HG03025 (cell line): ENCODE measurements at regions not wholly inside any gene's neighbourhood (a gene's known extent, or its start where the extent isn't known, plus 50 kb on each side); places are given as distances from the start of the nearest gene placed in this dataset.
"Not testable (repeated sequence)": the region's sequence is repeated elsewhere in the genome, so short reads cannot be mapped to it uniquely, and the experiment has no call there.

Experiments used
- ATAC-seq: cut with Tn5 transposase; IDR thresholded peaks from one replicate; pipeline ENCODE4 v1.9.1; 2021; ENCODE audit warnings: mild to moderate bottlenecking, moderate library complexity; ENCODE audit not compliant: unreplicated experiment, low FRiP score

GRCh38 chr12:77236066-77236465, 170.7 kb upstream of the E2F7 start:
- ATAC-seq, result no peak

- no peak for ATAC-seq
Observed at GRCh38 chr12:77232045-77232444, 166.7 kb upstream of the E2F7 start.

GRCh38 chr12:77231501-77231918, 166.1 kb upstream of the E2F7 start:
- ATAC-seq, result no peak

GRCh38 chr12:77229640-77230442, 164.5 kb upstream of the E2F7 start:
- ATAC-seq, result no peak

- ATAC-seq, result no peak
Observed at GRCh38 chr12:77228376-77228775, 163.0 kb upstream of the E2F7 start.

GRCh38 chr12:77226368-77226767, 161.0 kb upstream of the E2F7 start:
- ATAC-seq, result no peak

- ATAC-seq, result no peak
Observed at GRCh38 chr12:77225373-77225772, 160.0 kb upstream of the E2F7 start.

- ATAC-seq, result no peak
Observed at GRCh38 chr12:77224346-77224745, 159.0 kb upstream of the E2F7 start.

GRCh38 chr12:77222336-77222735, 157.0 kb upstream of the E2F7 start:
- no peak for ATAC-seq

GRCh38 chr12:77220586-77220985, 155.2 kb upstream of the E2F7 start:
- no peak for ATAC-seq

GRCh38 chr12:77218278-77218677, 152.9 kb upstream of the E2F7 start:
- ATAC-seq, result peak; percentile 79

- ATAC-seq, result not testable (repeated sequence)
Observed at GRCh38 chr12:77216136-77216535, 150.8 kb upstream of the E2F7 start.

GRCh38 chr12:77214136-77214535, 148.8 kb upstream of the E2F7 start:
- no peak for ATAC-seq

GRCh38 chr12:77213319-77213718, 147.9 kb upstream of the E2F7 start:
- ATAC-seq, result no peak

- no peak for ATAC-seq
Observed at GRCh38 chr12:77210724-77211123, 145.4 kb upstream of the E2F7 start.

- ATAC-seq, result no peak
Observed at GRCh38 chr12:77204083-77204482, 138.7 kb upstream of the E2F7 start.

GRCh38 chr12:77202457-77203060, 137.2 kb upstream of the E2F7 start:
- ATAC-seq, result no peak

- no peak for ATAC-seq
Observed at GRCh38 chr12:77189901-77190416, 124.6 kb upstream of the E2F7 start.

- ATAC-seq, result no peak
Observed at GRCh38 chr12:77189458-77189857, 124.1 kb upstream of the E2F7 start.

- no peak for ATAC-seq
Observed at GRCh38 chr12:77179515-77179914, 114.1 kb upstream of the E2F7 start.

GRCh38 chr12:77167801-77168200, 102.4 kb upstream of the E2F7 start:
- ATAC-seq, result no peak

- no peak for ATAC-seq
Observed at GRCh38 chr12:77166696-77167095, 101.3 kb upstream of the E2F7 start.
